G401.6 (cell line): ENCODE measurements at regions not wholly inside any gene's neighbourhood (a gene's known extent, or its start where the extent isn't known, plus 50 kb on each side); places are given as distances from the start of the nearest gene placed in this dataset.

ENCODE experiments used
- FAIRE-seq: peaks from 2 replicates; lab custom pipeline; 2012; peaks lifted over from hg19 to GRCh38; lab: Jason Lieb, UNC

DNA sequence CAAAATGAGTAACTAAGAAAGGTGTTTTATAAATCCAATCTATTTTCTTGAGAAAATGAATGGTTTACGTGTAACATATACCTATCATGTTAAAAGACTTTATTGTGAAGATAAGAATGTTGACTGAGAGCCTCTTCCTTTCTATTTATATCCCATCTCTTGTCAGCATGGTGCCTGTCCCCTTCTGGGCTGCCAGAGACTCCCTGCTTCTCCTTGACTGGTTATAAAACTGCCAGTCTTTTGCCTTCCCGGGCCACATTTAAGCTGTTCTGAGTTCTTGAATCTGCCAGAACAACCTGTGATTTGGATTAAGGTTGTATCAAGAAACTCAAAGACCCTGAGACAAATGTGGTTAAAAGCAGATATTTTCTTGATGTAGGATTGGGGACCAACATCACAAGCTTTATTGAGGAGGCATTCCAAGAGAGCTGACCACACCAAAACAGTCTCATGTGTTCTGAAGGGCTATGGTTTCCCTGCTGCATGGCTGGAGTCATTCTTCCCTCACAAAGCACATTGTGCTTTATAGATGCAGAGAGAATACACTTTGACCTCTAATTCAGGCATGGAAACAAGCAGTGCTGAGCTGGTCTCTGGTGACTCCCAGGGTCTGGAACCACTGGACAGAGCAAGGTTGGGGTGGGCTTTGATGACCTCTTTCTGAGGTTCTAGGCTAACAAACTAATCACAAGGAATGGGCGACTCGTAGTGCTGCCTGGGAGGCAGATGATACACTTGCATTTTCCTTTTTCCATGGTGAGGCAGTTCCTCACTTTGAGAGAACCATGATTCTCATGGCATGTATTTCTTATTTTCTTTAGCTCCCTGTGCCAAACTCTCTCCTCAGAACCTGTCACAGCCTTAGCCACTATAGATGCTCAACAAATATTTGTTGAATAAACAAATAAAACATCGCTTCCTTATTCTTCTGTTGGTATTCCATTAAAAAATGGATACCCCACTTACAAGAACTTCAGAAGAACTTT is 205.0 kb upstream of the PREP start:
- no peak for FAIRE-seq

DNA sequence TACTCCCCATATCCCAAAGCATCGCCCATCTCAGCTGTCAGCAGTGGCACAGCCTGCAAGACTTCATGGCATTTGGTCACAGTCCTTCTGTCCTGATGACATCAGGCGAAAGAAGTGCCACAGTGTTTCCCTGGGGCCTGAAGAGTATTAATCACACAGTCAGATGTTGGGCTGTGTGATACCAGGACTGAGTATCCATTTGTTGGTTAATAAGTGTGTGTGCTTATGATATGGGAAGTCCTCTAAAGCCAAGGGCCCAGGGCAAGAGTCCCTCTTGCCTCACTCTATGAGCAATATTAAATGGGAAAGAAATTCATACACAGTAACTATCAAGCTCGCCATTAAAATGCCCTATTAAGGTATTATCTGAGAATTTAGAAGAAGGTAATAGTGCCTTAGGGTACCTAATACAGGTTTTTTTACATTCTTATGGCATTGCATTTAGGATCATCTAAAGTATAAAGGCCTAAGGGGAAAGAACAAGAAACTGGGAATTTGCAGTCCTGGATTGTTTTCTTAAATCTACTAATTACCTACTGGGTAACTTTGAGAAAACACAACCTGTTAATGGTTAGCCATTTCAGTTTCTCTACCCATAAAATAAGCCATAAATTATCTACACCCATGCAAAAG is 204.1 kb upstream of the PREP start:
- FAIRE-seq: no peak

GRCh38 chr6:105604587-105604884 is 201.7 kb upstream of the PREP start:
- FAIRE-seq: no peak

DNA sequence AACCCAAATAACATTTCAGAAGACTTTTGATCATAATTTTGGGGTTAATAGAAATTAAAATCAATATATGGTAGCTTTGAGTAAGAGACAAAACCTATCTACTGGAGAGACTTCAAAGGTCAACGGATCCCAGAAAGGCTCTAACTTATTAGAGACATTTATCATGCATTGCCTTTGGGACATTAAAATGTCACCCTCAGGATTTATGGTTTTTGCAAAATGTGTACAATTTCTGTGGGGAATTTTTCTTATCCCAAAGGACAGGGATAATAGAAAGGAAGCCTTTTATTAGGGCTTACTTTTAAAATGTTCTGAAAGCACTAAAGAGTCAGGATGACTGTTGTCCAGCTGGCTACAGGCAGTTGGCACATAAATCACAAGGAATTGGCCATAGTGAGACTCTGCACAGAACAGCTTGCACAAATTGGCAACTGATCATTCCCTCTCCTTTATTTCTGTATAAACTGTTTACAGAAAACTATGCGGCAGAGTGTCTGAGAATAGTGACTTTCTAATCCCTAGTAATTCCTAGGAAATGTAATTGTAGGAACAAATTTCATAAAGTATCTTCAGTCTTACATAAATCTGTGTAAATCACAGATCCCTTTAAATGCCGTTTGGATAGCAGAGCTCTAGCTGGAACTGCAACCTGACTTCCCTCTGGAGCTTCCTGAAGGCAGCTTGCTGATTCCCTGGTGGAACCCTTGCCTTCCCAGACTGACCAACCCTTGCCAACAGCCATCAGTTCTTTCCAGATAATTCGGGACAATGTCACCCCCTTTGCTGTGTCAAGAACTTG is 201.1 kb upstream of the PREP start:
- FAIRE-seq: no peak

DNA sequence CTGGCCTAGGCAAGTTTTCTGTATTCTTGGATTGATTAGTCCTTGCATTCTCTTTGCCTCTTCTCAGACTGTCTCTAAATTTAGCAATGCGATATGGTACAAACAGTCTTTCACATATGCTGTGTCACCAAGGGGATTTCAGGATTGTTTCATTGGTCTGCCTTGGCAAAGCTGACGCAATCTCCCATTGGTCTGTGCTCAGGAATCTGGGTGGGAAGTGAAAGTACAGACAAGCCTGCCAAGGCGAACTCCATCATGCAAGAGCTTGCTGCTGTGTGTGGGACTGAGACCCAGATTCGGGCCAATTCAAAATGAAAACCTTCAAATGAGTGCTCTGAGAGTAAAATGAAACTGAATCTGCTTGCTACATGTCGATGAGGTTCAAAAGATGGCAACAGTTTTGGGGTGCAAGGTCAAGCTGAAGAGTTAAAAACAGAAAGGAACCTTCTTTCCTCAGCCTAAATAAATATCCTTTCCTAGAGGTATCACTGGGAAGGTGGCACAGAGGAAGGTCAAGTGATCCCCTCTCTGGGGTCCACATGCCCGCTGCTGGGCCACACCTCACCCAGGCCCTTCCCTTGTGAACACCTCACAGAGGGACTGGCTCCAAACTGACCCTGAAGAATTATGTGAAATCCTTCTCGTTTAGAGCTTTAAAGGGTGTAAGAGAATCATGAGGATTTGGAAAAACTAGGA is 198.8 kb upstream of the PREP start:
- FAIRE-seq: no peak

- FAIRE-seq: no peak
Observed at GRCh38 chr6:105600336-105601260, 197.7 kb upstream of the PREP start.

DNA sequence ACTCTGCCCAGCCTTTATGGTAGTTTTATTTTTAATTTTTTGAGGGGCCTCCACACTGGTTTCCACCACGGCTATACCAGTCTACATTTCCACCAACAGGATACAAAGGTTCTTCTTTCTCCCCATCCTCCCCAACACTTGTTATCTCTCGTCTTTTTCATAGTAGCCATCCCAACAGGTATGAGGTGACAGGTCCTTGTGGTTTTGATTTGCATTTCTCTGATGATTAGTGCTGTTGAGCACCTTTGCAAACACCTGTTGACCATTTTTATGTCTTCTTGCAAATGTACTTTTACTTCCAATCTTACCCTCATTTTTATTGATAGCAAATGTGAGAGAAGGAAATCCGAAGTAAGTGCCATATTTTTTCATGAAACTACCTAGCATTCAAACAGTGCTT is 195.4 kb upstream of the PREP start:
- FAIRE-seq: no peak

GRCh38 chr6:105596284-105596755 is 193.4 kb upstream of the PREP start:
- FAIRE-seq: no peak

DNA sequence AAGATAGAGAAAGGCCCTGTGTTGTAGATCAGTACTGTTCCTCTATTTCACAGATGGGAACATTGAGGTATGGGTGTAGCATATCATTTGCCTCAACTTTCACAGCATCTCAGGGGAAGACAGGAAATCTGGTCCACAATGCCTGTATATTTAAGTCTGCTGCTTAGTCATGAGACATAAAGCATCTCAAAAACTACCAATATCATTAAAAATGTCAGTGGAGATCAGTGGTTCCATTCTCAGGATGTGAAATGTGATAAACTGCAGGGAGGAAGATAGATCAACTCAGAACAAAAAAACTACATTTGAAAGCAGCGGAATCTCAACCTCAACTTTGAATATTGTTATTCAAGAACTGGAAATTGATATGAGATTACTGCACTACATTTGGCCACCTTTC is 192.9 kb upstream of the PREP start:
- no peak for FAIRE-seq

DNA sequence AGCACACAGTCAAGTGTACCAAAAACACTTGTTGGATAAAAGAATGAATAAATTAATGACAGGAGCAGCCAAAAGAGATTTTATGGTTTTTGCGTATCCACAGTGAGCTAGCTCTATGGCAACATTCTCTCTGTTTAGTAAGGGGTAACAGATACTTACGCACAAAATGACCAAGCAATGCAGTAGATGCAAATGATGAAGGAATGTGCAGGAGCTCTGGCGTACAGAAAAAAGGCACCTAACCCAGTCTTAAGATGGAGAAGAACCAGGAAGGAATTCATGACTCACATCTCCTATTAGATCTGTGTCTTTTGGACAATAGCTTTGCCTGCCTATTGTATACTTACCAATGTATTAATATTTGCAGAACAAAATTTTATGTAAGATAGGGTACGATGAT is 191.9 kb upstream of the PREP start:
- FAIRE-seq: no peak

- no peak for FAIRE-seq
Observed at GRCh38 chr6:105593805-105594671, 191.2 kb upstream of the PREP start.

GRCh38 chr6:105593056-105593690 is 190.3 kb upstream of the PREP start:
- FAIRE-seq: no peak

- no peak for FAIRE-seq
Observed at GRCh38 chr6:105592329-105592728, 189.4 kb upstream of the PREP start.

GRCh38 chr6:105591053-105591452 is 188.2 kb upstream of the PREP start:
- FAIRE-seq: no peak

DNA sequence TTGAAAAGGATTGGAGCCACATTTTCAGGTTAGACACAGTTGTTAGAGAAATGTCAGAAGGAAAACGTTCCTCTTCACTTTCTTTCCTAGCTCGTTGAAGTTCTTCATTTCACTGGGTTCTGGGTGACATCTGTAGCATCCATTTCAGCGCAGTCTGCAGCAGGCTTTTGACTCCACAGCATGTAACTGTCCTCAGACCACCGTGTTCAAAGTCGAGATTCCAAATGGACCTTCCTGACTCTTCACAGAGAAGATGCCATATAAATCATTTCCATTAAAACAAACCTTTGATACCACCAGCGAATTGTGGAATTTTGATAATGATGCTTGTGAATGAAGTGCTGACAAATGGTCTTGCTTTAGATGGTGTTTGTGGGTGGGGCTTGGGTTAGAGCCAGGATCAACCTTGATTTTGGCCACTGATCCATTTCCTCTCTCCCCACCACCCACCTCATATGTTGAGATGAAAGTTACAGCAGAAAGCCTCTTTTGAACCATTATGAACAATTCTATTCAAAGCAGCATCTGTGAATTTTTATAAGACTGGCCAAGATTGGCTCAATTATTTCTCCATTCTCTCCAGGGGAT is 185.3 kb upstream of the PREP start:
- FAIRE-seq: no peak

DNA sequence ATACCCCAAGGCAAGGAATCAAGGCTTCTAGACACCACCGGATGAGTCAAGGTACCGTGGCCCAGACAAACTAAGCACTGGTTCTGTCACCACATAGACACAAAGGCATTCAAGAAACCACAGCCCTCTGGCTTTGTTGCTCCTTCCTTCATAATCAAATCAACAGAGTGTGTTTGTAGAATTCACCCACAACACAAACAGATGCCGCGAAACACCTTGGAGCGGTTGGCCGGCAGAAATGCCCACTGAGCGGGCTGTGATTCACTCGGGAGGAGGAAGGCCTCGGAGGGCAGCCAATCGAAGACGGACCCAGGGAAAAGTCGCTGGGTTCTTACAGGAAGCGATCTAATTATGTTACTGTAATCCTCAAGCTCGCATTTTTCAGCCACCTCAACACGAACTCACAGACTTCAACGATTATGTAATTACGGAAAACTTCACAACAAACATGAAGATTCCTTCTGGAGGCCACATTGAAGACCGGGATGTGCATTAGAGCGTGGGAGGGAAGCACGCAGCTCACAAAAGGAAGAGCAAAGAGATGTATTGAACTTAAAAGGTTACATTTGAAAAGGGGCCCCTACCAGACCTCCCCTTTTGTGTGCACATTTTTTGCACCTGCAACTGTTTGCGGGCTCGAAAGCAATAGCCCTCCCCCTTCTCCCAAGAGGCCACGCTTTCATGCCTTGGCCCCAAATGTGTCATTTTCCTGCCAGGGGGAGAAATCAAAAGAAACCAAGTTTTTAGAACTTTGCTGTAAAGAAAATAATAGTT is 184.7 kb upstream of the PREP start:
- FAIRE-seq: no peak

DNA sequence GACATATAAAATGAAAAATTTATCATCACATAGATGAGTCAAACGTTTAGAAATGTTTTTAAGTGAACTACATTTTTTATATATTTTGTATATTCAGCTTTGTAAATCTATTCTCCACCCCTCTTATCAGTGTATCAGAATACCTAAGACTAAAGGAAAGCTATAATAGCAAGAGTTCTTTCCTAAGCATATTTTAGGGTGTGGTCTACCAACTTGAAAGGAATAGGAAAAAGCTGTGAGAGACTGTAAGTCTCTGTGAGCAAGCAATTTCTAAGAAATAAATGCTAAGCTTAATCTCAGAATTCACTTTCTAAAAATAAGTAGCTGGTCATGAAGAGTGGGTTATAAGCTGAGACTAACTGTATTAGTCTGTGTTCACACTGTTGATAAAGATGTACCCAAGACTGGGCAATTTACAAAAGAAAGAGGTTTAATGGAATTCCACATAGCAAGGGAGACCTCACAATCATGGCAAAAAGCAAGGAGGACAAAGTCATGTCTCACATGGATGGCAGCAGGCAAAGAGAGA is 175.4 kb upstream of the PREP start:
- FAIRE-seq: no peak

- FAIRE-seq: no peak
Observed at GRCh38 chr6:105573556-105573955, 170.7 kb upstream of the PREP start.
